Neuron (in vitro differentiated cells): ENCODE measurements at regions not wholly inside any gene's neighbourhood (a gene's known extent, or its start where the extent isn't known, plus 50 kb on each side); places are given as distances from the start of the nearest gene placed in this dataset.

Experiments used
- H2AFZ ChIP-seq: one replicate; pipeline ENCODE4 v1.6.1; 2013; ENCODE audit warnings: low read depth, mild to moderate bottlenecking, inconsistent platforms, low read length, moderate library complexity
- H3K27me3 ChIP-seq: one replicate; pipeline ENCODE4 v1.6.1; 2013; ENCODE audit warnings: low read length; ENCODE audit not compliant: insufficient read depth
- H3K36me3 ChIP-seq: one replicate; pipeline ENCODE4 v1.6.1; 2013; ENCODE audit warnings: low read length; ENCODE audit not compliant: insufficient read depth
- H3K4me1 ChIP-seq: one replicate; pipeline ENCODE4 v1.6.1; 2013; ENCODE audit warnings: low read length; ENCODE audit not compliant: insufficient read depth
- H3K4me3 ChIP-seq: 2 replicates; pipeline ENCODE4 v1.5.1; 2013; ENCODE audit warnings: mild to moderate bottlenecking, low read length, moderate library complexity
- H3K9me3 ChIP-seq: one replicate; pipeline ENCODE4 v1.6.1; 2013; ENCODE audit warnings: low read length

DNA sequence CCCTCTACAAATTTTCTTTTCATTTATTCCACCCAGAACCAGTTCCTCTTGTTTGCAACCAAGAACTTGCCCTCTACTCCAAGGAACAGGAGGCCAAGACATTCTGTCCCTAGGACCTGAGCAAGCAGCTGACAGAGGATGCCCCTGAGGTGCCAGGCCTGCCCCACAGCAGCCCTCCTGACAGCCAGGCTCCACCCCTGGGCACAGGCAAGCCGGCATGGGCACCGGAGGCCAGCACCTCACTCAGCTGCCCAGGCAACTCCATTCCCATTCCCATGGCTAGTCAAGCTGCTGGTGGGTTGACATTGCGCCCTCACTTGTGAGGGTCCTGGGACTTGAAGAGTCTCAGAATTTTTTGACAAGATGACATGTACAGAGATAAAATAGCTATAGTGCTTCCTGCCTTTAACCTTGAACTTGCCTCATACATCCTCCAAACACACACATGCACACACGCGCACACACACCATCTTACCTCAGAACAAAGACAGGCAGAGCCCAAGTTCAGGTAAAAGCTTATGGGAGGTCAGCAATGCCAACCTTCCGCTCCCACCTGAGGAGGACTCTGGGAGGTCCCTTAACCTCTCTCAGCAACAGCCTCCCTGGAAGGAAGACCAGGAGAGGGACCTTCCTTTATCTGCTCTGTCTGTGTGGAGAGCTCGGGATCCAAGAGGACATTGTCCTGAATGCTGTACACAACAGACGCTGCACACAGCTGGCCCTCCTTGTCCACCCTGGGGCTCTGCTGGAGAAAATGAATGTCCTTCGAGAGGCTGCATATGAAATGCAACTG lies 620.9 kb upstream of the CADM1 start:
- H3K4me1 ChIP-seq = peaks cover 7% of the 10 kb centered on the region
- no peak overlapping the region for H2AFZ ChIP-seq
- H3K4me3 ChIP-seq = no peak overlapping the region
- H3K27me3 ChIP-seq = no peaks in the 10 kb centered on the region
- H3K36me3 ChIP-seq = no peaks in the 10 kb centered on the region
- no peaks in the 10 kb centered on the region for H3K9me3 ChIP-seq

DNA sequence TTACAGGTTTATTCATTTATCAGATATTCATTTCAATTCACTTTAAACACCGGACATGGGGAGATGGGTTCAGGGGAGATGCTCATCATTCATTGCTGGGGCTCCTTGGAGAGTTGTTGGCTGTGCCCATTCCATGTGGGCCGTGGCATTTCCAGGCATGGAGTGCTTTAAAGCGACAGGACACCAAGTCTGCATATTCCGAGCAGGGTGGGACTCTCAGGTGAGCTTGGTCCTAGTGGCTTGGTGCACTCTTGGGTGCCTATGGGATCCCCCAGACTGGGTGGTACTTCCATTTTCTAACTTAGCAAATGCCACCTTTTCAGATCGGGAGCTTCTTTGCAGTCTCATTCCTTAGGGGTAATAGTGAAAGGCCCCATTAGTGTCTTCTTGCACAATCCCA lies 619.5 kb upstream of the CADM1 start:
- no peaks in the 10 kb centered on the region for H3K27me3 ChIP-seq
- no peaks in the 10 kb centered on the region for H3K36me3 ChIP-seq
- H3K4me1 ChIP-seq = peaks cover 3% of the 10 kb centered on the region
- H3K4me3 ChIP-seq = no peak overlapping the region
- H3K9me3 ChIP-seq = no peaks in the 10 kb centered on the region
- no peak overlapping the region for H2AFZ ChIP-seq

DNA sequence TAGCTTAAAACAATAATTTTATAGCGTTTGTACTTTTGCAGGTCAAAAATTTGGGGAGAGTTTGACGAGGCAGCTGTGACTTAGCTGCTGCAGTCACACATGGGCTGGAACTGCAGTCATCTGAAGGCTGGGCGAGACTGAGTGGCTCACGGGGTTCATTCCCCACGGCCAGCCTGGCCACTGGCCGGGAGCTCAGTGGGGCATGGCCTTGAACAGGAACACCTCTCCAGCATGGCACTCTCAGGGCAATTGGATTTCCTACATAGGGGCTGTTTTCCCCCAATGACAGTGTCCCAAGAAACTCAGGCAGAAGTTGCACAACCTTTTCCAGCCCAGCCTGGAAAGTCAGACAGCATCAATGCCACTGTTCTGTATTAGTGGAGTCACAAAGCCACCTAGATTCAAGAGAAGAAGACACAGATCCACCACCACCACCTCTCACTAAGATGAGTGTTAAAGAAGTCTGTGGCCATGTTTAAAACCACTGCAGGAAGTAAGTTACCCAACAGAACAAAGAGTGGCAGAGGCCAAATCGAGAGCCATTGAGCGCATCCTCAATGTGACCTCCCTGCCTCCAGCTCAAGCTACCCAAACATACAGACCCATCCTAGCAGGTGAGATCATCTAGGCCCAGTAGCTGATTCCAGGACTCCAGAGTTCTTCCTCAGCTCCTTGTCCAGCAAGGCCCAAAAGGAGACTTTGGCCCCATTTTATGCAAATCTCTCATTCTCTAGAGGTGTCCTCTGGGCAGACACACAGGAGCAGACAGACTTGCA lies 618.7 kb upstream of the CADM1 start:
- no peaks in the 10 kb centered on the region for H3K9me3 ChIP-seq
- H3K36me3 ChIP-seq = no peaks in the 10 kb centered on the region
- no peak overlapping the region for H2AFZ ChIP-seq
- H3K4me3 ChIP-seq = no peak overlapping the region
- peaks cover 3% of the 10 kb centered on the region for H3K4me1 ChIP-seq
- H3K27me3 ChIP-seq = no peaks in the 10 kb centered on the region

DNA sequence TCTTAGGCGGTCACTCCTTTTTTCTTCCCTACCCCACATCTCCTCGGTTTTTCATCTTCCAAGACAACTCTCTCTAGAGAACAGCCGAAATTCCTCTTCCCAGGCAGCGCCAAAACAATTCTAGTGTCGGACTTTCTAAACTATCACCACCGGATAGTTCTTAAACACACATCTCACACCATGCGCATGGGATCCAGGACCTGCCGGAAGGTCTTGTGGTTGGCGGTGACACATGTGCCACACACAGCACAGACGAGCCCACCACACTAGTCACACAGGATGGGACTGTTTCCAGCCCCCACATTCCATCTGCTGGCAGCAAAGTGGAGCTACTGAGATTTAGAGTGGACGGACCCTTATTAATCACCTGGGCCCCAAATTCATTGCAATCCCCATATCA lies 614.9 kb upstream of the CADM1 start:
- no peak overlapping the region for H2AFZ ChIP-seq
- H3K4me1 ChIP-seq = peaks cover 7% of the 10 kb centered on the region
- H3K4me3 ChIP-seq = no peak overlapping the region

GRCh38 chr11:116118138-116118470 lies 613.9 kb upstream of the CADM1 start:
- Histone ChIP-seq H3K36me3 (no peaks in the 10 kb centered on the region), H3K4me1 (peaks cover 7% of the 10 kb centered on the region), H2AFZ (no peak overlapping the region), H3K4me3 (no peak overlapping the region), H3K27me3 (no peaks in the 10 kb centered on the region), H3K9me3 (no peaks in the 10 kb centered on the region)

More for the DNA sequence above, 614.9 kb upstream of the CADM1 start:
- no peaks in the 10 kb centered on the region for H3K27me3 ChIP-seq
- H3K36me3 ChIP-seq = no peaks in the 10 kb centered on the region
- no peaks in the 10 kb centered on the region for H3K9me3 ChIP-seq

GRCh38 chr11:116117331-116118137 lies 613.3 kb upstream of the CADM1 start:
- Histone ChIP-seq H3K4me3 (no peak overlapping the region), H3K27me3 (no peaks in the 10 kb centered on the region), H3K9me3 (no peaks in the 10 kb centered on the region), H2AFZ (no peak overlapping the region), H3K4me1 (peaks cover 7% of the 10 kb centered on the region), H3K36me3 (no peaks in the 10 kb centered on the region)

DNA sequence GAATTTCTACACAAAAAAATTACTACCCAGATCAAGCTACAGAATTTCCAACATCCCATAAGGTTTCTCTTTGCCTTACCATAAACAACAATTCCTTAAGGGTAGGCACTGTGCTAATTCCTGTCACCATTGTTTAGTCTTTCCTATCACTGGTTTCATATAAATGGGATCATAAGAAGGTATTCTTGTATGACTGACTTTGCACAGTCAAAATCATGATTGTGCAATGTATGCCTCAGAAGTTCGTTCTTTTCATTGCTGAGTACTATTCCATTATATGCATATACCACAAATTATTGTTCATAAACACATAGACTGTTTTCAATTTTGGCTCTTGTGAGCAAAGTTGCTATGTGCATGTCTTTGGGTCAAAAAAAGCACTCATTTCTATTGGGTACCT lies 611.6 kb upstream of the CADM1 start:
- H3K4me1 ChIP-seq = peaks cover 7% of the 10 kb centered on the region
- H2AFZ ChIP-seq = no peak overlapping the region
- no peaks in the 10 kb centered on the region for H3K27me3 ChIP-seq
- no peaks in the 10 kb centered on the region for H3K9me3 ChIP-seq
- H3K4me3 ChIP-seq = no peak overlapping the region
- H3K36me3 ChIP-seq = no peaks in the 10 kb centered on the region

DNA sequence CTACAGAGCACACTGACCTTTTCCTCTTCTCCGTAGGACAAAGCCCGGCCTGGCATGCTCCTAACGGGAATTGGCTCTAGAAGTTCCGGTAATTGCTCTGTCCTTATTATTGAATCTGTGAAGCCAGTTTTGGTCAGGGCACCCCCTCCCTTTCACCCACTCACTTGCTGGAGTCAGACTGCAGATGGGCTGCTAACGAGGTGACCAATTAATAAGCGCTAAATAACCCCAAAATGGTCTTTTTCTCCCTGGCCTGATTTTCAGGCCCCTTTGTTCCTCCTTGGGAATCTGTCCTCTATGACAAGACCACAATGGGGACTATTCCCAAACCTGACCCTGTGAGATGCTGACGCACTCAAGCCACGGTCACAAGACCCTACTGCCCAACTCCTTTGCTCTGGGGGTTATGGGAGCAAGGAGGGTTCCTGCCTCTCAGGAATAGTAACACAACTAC lies 610.0 kb upstream of the CADM1 start:
- H3K27me3 ChIP-seq = no peaks in the 10 kb centered on the region
- H3K36me3 ChIP-seq = no peaks in the 10 kb centered on the region
- H3K4me3 ChIP-seq = no peak overlapping the region
- H2AFZ ChIP-seq = no peak overlapping the region
- peaks cover 7% of the 10 kb centered on the region for H3K4me1 ChIP-seq
- H3K9me3 ChIP-seq = no peaks in the 10 kb centered on the region

DNA sequence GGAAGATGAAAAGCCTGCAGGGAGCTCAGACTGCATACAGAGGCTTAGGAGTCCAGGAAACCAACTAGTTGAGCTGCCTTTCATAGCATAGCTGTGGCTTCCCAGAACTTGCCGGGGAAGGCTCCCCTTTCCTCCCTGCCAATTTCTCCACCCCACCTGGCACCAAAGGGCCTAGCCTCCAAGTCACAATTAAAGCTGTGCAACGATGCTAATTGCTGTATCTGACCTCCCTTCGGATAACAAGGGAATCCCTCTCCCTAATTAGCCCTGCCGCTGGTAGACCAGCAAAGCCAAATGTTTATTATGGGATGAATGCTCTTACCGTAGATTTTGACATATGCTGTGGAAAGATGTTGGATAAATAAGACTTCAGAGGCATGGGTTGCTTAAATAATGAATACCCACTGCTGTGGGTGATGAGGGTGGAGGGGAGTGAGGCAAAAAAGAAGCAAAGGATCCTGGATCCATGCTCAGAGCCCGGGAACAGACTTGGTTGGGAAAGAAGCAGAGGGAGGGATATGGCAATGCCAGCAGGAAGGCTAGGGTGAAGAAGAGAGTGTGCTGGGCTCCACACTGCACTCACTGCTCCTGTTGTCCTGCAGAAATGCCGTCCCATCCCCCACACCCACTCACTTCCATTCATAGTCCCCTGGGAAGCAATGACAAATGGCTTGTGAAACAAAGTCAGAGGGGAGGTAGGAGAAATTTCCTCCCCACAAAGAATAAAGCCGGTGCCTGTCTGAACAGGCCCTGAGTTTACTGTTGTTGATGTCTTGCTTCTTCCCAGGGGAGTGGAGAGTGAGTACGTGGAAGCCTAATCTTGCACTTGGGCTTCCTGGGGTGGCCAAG lies 608.1 kb upstream of the CADM1 start:
- Histone ChIP-seq H3K4me3 (no peak overlapping the region), H3K9me3 (no peaks in the 10 kb centered on the region)

DNA sequence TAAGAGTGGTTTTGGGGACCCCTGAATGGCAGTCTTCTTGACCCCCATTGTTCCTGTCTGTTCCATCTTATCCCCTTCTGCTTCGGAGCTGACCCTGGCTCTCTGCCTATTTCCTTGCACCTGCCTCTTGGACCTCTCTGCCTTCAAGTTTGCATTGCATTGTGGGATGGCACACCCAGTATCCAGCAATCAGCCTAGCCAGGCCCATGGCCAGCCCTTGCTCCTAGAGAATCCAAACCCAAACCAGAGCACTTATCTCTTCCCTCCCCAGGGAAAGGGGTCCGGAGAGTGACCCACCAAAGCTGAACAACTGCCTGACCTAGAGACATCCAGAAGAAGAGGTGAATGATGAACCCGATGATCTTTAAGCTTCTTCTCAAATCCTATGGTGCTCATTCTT lies 607.3 kb upstream of the CADM1 start:
- Histone ChIP-seq H3K4me1 (peaks cover 7% of the 10 kb centered on the region), H3K4me3 (no peak overlapping the region), H3K9me3 (no peaks in the 10 kb centered on the region), H2AFZ (no peak overlapping the region), H3K36me3 (no peaks in the 10 kb centered on the region), H3K27me3 (no peaks in the 10 kb centered on the region)

More for the DNA sequence above, 608.1 kb upstream of the CADM1 start:
- Histone ChIP-seq H3K4me1 (peaks cover 7% of the 10 kb centered on the region), H3K27me3 (no peaks in the 10 kb centered on the region), H3K36me3 (no peaks in the 10 kb centered on the region), H2AFZ (no peak overlapping the region)

GRCh38 chr11:116110802-116111201 lies 606.6 kb upstream of the CADM1 start:
- H2AFZ ChIP-seq = no peak overlapping the region
- H3K27me3 ChIP-seq = no peaks in the 10 kb centered on the region
- H3K4me1 ChIP-seq = peaks cover 7% of the 10 kb centered on the region
- H3K36me3 ChIP-seq = no peaks in the 10 kb centered on the region
- no peaks in the 10 kb centered on the region for H3K9me3 ChIP-seq
- H3K4me3 ChIP-seq = no peak overlapping the region

DNA sequence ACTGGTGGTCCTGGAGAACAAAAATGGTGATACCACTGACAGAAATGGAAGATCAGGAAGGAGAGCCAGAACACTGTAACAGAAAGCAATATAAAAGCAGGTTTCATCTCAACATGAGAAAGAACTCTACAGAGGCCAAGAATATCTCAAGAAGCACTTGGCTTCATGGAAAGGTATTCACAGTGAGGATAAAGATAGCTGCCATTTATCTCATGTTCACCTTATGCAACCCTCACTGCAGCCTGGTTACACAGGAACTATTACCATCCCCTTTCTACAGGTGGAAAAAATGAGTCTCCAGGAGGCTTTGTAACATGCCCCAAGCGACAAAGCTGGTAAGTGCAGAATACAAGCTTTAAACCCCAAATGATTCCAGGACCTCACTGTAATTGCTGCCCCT lies 606.1 kb upstream of the CADM1 start:
- Histone ChIP-seq H3K9me3 (no peaks in the 10 kb centered on the region), H3K4me3 (no peak overlapping the region), H3K4me1 (peaks cover 7% of the 10 kb centered on the region), H2AFZ (no peak overlapping the region), H3K36me3 (no peaks in the 10 kb centered on the region), H3K27me3 (no peaks in the 10 kb centered on the region)
